Stromal cell of bone marrow (primary cell): ENCODE measurements at regions not wholly inside any gene's neighbourhood (a gene's known extent, or its start where the extent isn't known, plus 50 kb on each side); places are given as distances from the start of the nearest gene placed in this dataset.
"Not testable (repeated sequence)": the region's sequence is repeated elsewhere in the genome, so short reads cannot be mapped to it uniquely, and the experiment has no call there.

Experiments
- DNase-seq: peaks from one replicate; pipeline ENCODE4 v3.0.0-alpha.2; 2012; ENCODE audit warnings: low read depth

GRCh38 chr1:82829527-82829926, 1028.8 kb downstream of the ADGRL2 start:
- DNase-seq, result no peak

GRCh38 chr1:82823876-82824275, 1023.1 kb downstream of the ADGRL2 start:
- DNase-seq, result no peak

GRCh38 chr1:82820816-82821215, 1020.1 kb downstream of the ADGRL2 start:
- no peak for DNase-seq

- no peak for DNase-seq
Measured at GRCh38 chr1:82819234-82819633, 1018.5 kb downstream of the ADGRL2 start.

- no peak for DNase-seq
Measured at GRCh38 chr1:82818586-82818985, 1017.9 kb downstream of the ADGRL2 start.

- DNase-seq, result no peak
Measured at GRCh38 chr1:82813386-82813785, 1012.7 kb downstream of the ADGRL2 start.

GRCh38 chr1:82810601-82811000, 1009.9 kb downstream of the ADGRL2 start:
- no peak for DNase-seq

- no peak for DNase-seq
Measured at GRCh38 chr1:82807563-82807962, 1006.8 kb downstream of the ADGRL2 start.

- no peak for DNase-seq
Measured at GRCh38 chr1:82806133-82806532, 1005.4 kb downstream of the ADGRL2 start.

- DNase-seq, result no peak
Measured at GRCh38 chr1:82801176-82801575, 1000.4 kb downstream of the ADGRL2 start.

GRCh38 chr1:82800721-82801120, 1000.0 kb downstream of the ADGRL2 start:
- DNase-seq, result no peak

GRCh38 chr1:82799261-82799660, 998.5 kb downstream of the ADGRL2 start:
- no peak for DNase-seq

GRCh38 chr1:82795508-82796149, 994.9 kb downstream of the ADGRL2 start:
- DNase-seq, result no peak

- DNase-seq, result no peak
Measured at GRCh38 chr1:82792151-82792550, 991.4 kb downstream of the ADGRL2 start.

- no peak for DNase-seq
Measured at GRCh38 chr1:82790556-82790955, 989.8 kb downstream of the ADGRL2 start.

- DNase-seq, result no peak
Measured at GRCh38 chr1:82788660-82789059, 987.9 kb downstream of the ADGRL2 start.

- DNase-seq, result no peak
Measured at GRCh38 chr1:82788038-82788437, 987.3 kb downstream of the ADGRL2 start.

- DNase-seq, result no peak
Measured at GRCh38 chr1:82786883-82787282, 986.1 kb downstream of the ADGRL2 start.

- no peak for DNase-seq
Measured at GRCh38 chr1:82785268-82785790, 984.6 kb downstream of the ADGRL2 start.

- DNase-seq, result no peak
Measured at GRCh38 chr1:82783044-82783443, 982.3 kb downstream of the ADGRL2 start.

GRCh38 chr1:82782599-82782998, 981.9 kb downstream of the ADGRL2 start:
- no peak for DNase-seq

GRCh38 chr1:82778612-82779011, 977.9 kb downstream of the ADGRL2 start:
- no peak for DNase-seq

GRCh38 chr1:82777240-82777639, 976.5 kb downstream of the ADGRL2 start:
- DNase-seq, result no peak

- not testable (repeated sequence) for DNase-seq
Measured at GRCh38 chr1:82776730-82777129, 976.0 kb downstream of the ADGRL2 start.
